H9 (cell line): ENCODE measurements at regions not wholly inside any gene's neighbourhood (a gene's known extent, or its start where the extent isn't known, plus 50 kb on each side); places are given as distances from the start of the nearest gene placed in this dataset.

Experiments used
- DNase-seq: peaks from one replicate; pipeline ENCODE4 v3.0.0-alpha.2; 2017
- H2AFZ ChIP-seq: one replicate; pipeline ENCODE4 v1.6.1; 2013; ENCODE audit warnings: mild to moderate bottlenecking, low read length, control low read depth, moderate library complexity
- H2AK5ac ChIP-seq: 2 replicates; pipeline ENCODE4 v1.6.1; 2013; ENCODE audit warnings: low read length, control low read depth, mixed read lengths; ENCODE audit not compliant: insufficient read length
- H2BK120ac ChIP-seq: one replicate; pipeline ENCODE4 v1.6.1; 2013; ENCODE audit warnings: low read depth, mild to moderate bottlenecking, low read length, control low read depth, inconsistent platforms; ENCODE audit not compliant: poor library complexity, severe bottlenecking
- H2BK12ac ChIP-seq: 2 replicates; pipeline ENCODE4 v1.6.1; 2013; ENCODE audit warnings: low read length, control low read depth, mixed read lengths, low read depth; ENCODE audit not compliant: insufficient read length
- H2BK15ac ChIP-seq: 2 replicates; pipeline ENCODE4 v1.6.1; 2013; ENCODE audit warnings: low read depth, low read length, control low read depth
- H2BK20ac ChIP-seq: one replicate; pipeline ENCODE4 v1.6.1; 2013; ENCODE audit warnings: low read depth, mild to moderate bottlenecking, low read length, control low read depth, inconsistent platforms; ENCODE audit not compliant: poor library complexity, severe bottlenecking
- H2BK5ac ChIP-seq: 2 replicates; pipeline ENCODE4 v1.6.1; 2013; ENCODE audit warnings: low read length, control low read depth, mixed read lengths; ENCODE audit not compliant: insufficient read length
- H3K14ac ChIP-seq: 2 replicates; pipeline ENCODE4 v1.6.1; 2013; ENCODE audit warnings: low read length, control low read depth; ENCODE audit not compliant: insufficient read depth
- H3K18ac ChIP-seq: 2 replicates; pipeline ENCODE4 v1.6.1; 2013; ENCODE audit warnings: low read depth, mild to moderate bottlenecking, mixed read lengths, low read length, control low read depth; ENCODE audit not compliant: insufficient read length
- H3K23ac ChIP-seq: 2 replicates; pipeline ENCODE4 v1.6.1; 2013; ENCODE audit warnings: low read length, control low read depth, mixed read lengths, low read depth; ENCODE audit not compliant: insufficient read length
- H3K23me2 ChIP-seq: 2 replicates; pipeline ENCODE4 v1.6.1; 2013; ENCODE audit warnings: low read depth, mild to moderate bottlenecking, mixed read lengths, low read length, control low read depth; ENCODE audit not compliant: insufficient read length, poor library complexity, severe bottlenecking
- H3K27ac ChIP-seq: 2 replicates; pipeline ENCODE4 v1.5.1; 2013; ENCODE audit warnings: low read length, control low read depth, mixed read lengths, low read depth; ENCODE audit not compliant: insufficient read length
- H3K27me3 ChIP-seq: 2 replicates; pipeline ENCODE4 v1.6.1; 2013; ENCODE audit warnings: low read length, control low read depth, inconsistent platforms; ENCODE audit not compliant: insufficient read depth
- H3K4ac ChIP-seq: 2 replicates; pipeline ENCODE4 v1.6.1; 2013; ENCODE audit warnings: low read depth, mild to moderate bottlenecking, control low read depth, inconsistent platforms, low read length, moderate library complexity
- H3K4me1 ChIP-seq: 2 replicates; pipeline ENCODE4 v1.6.1; 2013; ENCODE audit warnings: low read length, control low read depth, inconsistent platforms; ENCODE audit not compliant: insufficient read depth
- H3K4me2 ChIP-seq: 2 replicates; pipeline ENCODE4 v1.6.1; 2013; ENCODE audit warnings: low read length, control low read depth, mixed read lengths; ENCODE audit not compliant: insufficient read length, insufficient read depth
- H3K56ac ChIP-seq: 2 replicates; pipeline ENCODE4 v1.6.1; 2013; ENCODE audit warnings: low read depth, mild to moderate bottlenecking, mixed read lengths, low read length, control low read depth; ENCODE audit not compliant: insufficient read length
- H3K79me1 ChIP-seq: 2 replicates; pipeline ENCODE4 v1.6.1; 2013; ENCODE audit warnings: low read depth, mild to moderate bottlenecking, moderate library complexity, low read length, control low read depth, inconsistent platforms; ENCODE audit not compliant: insufficient read depth, poor library complexity, severe bottlenecking
- H3K79me2 ChIP-seq: 2 replicates; pipeline ENCODE4 v1.6.1; 2013; ENCODE audit warnings: low read length, control low read depth, inconsistent platforms; ENCODE audit not compliant: insufficient read depth
- H3K9ac ChIP-seq: 2 replicates; pipeline ENCODE4 v1.6.1; 2013; ENCODE audit warnings: low read length, control low read depth, mixed read lengths; ENCODE audit not compliant: insufficient read length; ENCODE audit errors: extremely low read depth
- H3K9me3 ChIP-seq: one replicate; pipeline ENCODE4 v1.6.1; 2013; ENCODE audit warnings: low read depth, low read length, inconsistent platforms; ENCODE audit not compliant: control insufficient read depth
- H3T11ph ChIP-seq: one replicate; pipeline ENCODE4 v1.6.1; 2013; ENCODE audit warnings: mild to moderate bottlenecking, low read length, control low read depth, inconsistent platforms
- H4K20me1 ChIP-seq: one replicate; pipeline ENCODE4 v1.6.1; 2013; ENCODE audit not compliant: control insufficient read depth, insufficient read length, insufficient read depth
- H4K5ac ChIP-seq: 2 replicates; pipeline ENCODE4 v1.6.1; 2013; ENCODE audit warnings: low read depth, mild to moderate bottlenecking, mixed read lengths, low read length, control low read depth; ENCODE audit not compliant: insufficient read length
- H4K8ac ChIP-seq: replicated peaks from 2 replicates; pipeline ENCODE4 v1.6.1; 2013; ENCODE audit warnings: low read length, control low read depth, mixed read lengths, low read depth; ENCODE audit not compliant: insufficient read length
- H4K91ac ChIP-seq: 2 replicates; pipeline ENCODE4 v1.6.1; 2013; ENCODE audit warnings: low read depth, mild to moderate bottlenecking, moderate library complexity, mixed read lengths, low read length, control low read depth; ENCODE audit not compliant: insufficient read length
- H3K27ac Mint-ChIP-seq, 3 experiments: 2 replicates in 2 of 3; 3 replicates in 1 of 3; pipeline ENCODE4 v1.8.0; 2020 to 2021; ENCODE audit warnings: mixed read lengths in 3 of 3, mild to moderate bottlenecking in 1 of 3, moderate library complexity in 1 of 3
- H3K27me3 Mint-ChIP-seq: 2 replicates; pipeline ENCODE4 v1.8.0; 2021; ENCODE audit warnings: low read depth, mild to moderate bottlenecking, moderate library complexity, mixed read lengths
- H3K36me3 Mint-ChIP-seq, 3 experiments: 2 replicates in 2 of 3; 3 replicates in 1 of 3; pipeline ENCODE4 v1.8.0; 2020 to 2021; ENCODE audit warnings: low read depth in 3 of 3, mixed read lengths in 3 of 3; ENCODE audit not compliant: insufficient read depth in 1 of 3
- H3K4me1 Mint-ChIP-seq, 2 experiments: 2 replicates each; pipeline ENCODE4 v1.8.0; 2020; ENCODE audit warnings: mixed read lengths in 2 of 2
- H3K4me3 Mint-ChIP-seq, 2 experiments: 2 replicates in 1 of 2; 3 replicates in 1 of 2; pipeline ENCODE4 v1.8.0; 2020 to 2021; ENCODE audit warnings: mild to moderate bottlenecking in 2 of 2, mixed read lengths in 2 of 2, moderate library complexity in 1 of 2
- H3K9me3 Mint-ChIP-seq, 2 experiments: 2 replicates in 1 of 2; 3 replicates in 1 of 2; pipeline ENCODE4 v1.8.0; 2020; ENCODE audit warnings: mild to moderate bottlenecking in 2 of 2, mixed read lengths in 2 of 2, moderate library complexity in 1 of 2
- CTCF ChIP-seq: fragments of 200-600 bp; sonication (generic); conservative IDR thresholded peaks from 3 replicates; pipeline ENCODE4 v1.8.0; 2021; ENCODE audit warnings: antibody characterized with exemption, mild to moderate bottlenecking
- WGBS: extraction: QIAGEN DNeasy Blood & Tissue Kit; methylation state at CpG from one replicate; pipeline ENCODE4 v1.1.7; 2013; ENCODE audit warnings: missing lambda C conversion rate, low lambda C conversion rate, mixed read lengths; ENCODE audit not compliant: insufficient read length; ENCODE audit errors: extremely low coverage; 5-methylcytosine and 5-hydroxymethylcytosine counted together

- Histone ChIP-seq H3K23ac (no peak overlapping the region), H3K4ac (no peak overlapping the region), H4K91ac (no peak overlapping the region), H3K56ac (no peak overlapping the region), H3K27me3 (no peaks in the 10 kb centered on the region), H4K8ac (no peak overlapping the region), H3K23me2 (no peaks in the 10 kb centered on the region), H2BK20ac (no peak overlapping the region), H4K20me1 (no peaks in the 10 kb centered on the region), H3K4me2 (no peak overlapping the region), H3K9ac (no peak overlapping the region), H3K14ac (no peak overlapping the region), H2AK5ac (no peak overlapping the region), H3K9me3 (no peaks in the 10 kb centered on the region), H4K5ac (no peak overlapping the region), H2AFZ (no peak overlapping the region), H2BK15ac (no peak overlapping the region), H2BK12ac (no peak overlapping the region), H3T11ph (no peak overlapping the region), H2BK120ac (no peak overlapping the region), H3K4me1 (no peaks in the 10 kb centered on the region), H3K79me2 (no peaks in the 10 kb centered on the region), H3K79me1 (no peaks in the 10 kb centered on the region), H3K18ac (no peak overlapping the region), H2BK5ac (no peak overlapping the region), H3K27ac (no peak overlapping the region)
- no peak overlapping the region for H3K27ac Mint-ChIP-seq
- peaks cover 5% of the 10 kb centered on the region in 2 experiments for H3K4me1 Mint-ChIP-seq
- TF ChIP-seq CTCF = no peak
- no peaks in the 10 kb centered on the region for H3K27me3 Mint-ChIP-seq
- no peak for DNase-seq
- H3K36me3 Mint-ChIP-seq = no peaks in the 10 kb centered on the region
- no CpG with 5 or more reads among the region's 3 CpGs for WGBS
- no peak overlapping the region for H3K4me3 Mint-ChIP-seq
- no peaks in the 10 kb centered on the region for H3K9me3 Mint-ChIP-seq
Measured at GRCh38 chr14:86838363-86838762, 1154.6 kb downstream of the GALC start.
